H1 (cell line): ENCODE measurements at regions not wholly inside any gene's neighbourhood (a gene's known extent, or its start where the extent isn't known, plus 50 kb on each side); places are given as distances from the start of the nearest gene placed in this dataset.

ENCODE experiments used
- CBX8 ChIP-seq: fragments of 300-800, 300-1000 bp; sonication (generic); IDR thresholded peaks from 2 replicates; pipeline ENCODE4 v1.7.1; 2016; ENCODE audit warnings: low read depth, low read length, borderline replicate concordance
- MAFK ChIP-seq: IDR thresholded peaks from 2 replicates; pipeline ENCODE4 v1.6.1; 2012; ENCODE audit warnings: low read depth, mild to moderate bottlenecking, improper control_type of control experiment, low read length
- NRF1 ChIP-seq: IDR thresholded peaks from 2 replicates; pipeline ENCODE4 v1.6.1; 2011; ENCODE audit warnings: mild to moderate bottlenecking, low read depth, low read length, improper control_type of control experiment
- TAF1 ChIP-seq: IDR thresholded peaks from 2 replicates; pipeline ENCODE4 v1.6.1; 2011; ENCODE audit warnings: mild to moderate bottlenecking, low read depth, low read length

DNA sequence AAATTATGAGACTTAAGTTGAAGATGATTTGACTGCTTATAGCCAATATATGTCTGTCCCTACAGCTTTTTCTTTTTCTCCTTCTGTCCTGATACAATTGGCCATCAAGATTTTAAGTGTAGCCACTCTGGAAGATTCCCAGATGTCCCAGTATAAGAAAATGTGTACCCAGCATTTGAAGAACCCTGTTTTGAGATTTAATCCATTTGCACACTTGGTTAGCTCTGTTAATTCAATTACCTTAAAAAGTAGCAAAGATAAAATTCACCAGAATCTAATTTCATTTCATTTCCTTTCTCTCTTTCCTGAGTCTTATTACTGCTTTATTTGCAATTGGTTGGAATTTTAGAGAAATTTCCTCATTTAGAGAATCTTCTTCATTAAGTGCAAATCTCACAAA, 81.4 kb downstream of the DDIT4L start (continued):
- TF ChIP-seq NRF1 (no peak), TAF1 (no peak), CBX8 (no peak), MAFK (no peak)
